Astrocyte (in vitro differentiated cells and primary cell): ENCODE measurements at regions not wholly inside any gene's neighbourhood (a gene's known extent, or its start where the extent isn't known, plus 50 kb on each side); places are given as distances from the start of the nearest gene placed in this dataset.

ENCODE experiments used
- DNase-seq: peaks from one replicate; pipeline ENCODE4 v3.0.0-alpha.2; 2010; ENCODE audit warnings: low read depth
- FAIRE-seq: peaks from 2 replicates; lab custom pipeline; 2011; peaks lifted over from hg19 to GRCh38; lab: Jason Lieb, UNC
- H2AFZ ChIP-seq: 2 replicates; pipeline ENCODE4 v1.6.0; 2012; ENCODE audit warnings: low read depth, low read length, inconsistent platforms
- H3K27ac ChIP-seq: 2 replicates; pipeline ENCODE4 v1.5.1; 2011; ENCODE audit warnings: low read depth, low read length, inconsistent platforms
- H3K27me3 ChIP-seq: 2 replicates; pipeline ENCODE4 v1.6.0; 2011; ENCODE audit warnings: low read length, inconsistent platforms; ENCODE audit not compliant: insufficient read depth
- H3K36me3 ChIP-seq: 2 replicates; pipeline ENCODE4 v1.5.1; 2011; ENCODE audit warnings: low read length, inconsistent platforms; ENCODE audit not compliant: insufficient read depth
- H3K4me1 ChIP-seq: 2 replicates; pipeline ENCODE4 v1.5.1; 2011; ENCODE audit warnings: low read length, inconsistent platforms; ENCODE audit not compliant: insufficient read depth
- H3K4me2 ChIP-seq: 2 replicates; pipeline ENCODE4 v1.6.0; 2012; ENCODE audit warnings: low read length, inconsistent platforms
- H3K4me3 ChIP-seq: 2 replicates; pipeline ENCODE4 v1.5.1; 2011; ENCODE audit warnings: low read depth, mild to moderate bottlenecking, low read length, inconsistent platforms; ENCODE audit not compliant: insufficient read depth
- H3K79me2 ChIP-seq: 2 replicates; pipeline ENCODE4 v1.6.0; 2012; ENCODE audit warnings: mild to moderate bottlenecking, low read length, inconsistent platforms; ENCODE audit not compliant: insufficient read depth
- H3K9ac ChIP-seq: 2 replicates; pipeline ENCODE4 v1.6.0; 2012; ENCODE audit warnings: mild to moderate bottlenecking, low read length, inconsistent platforms
- H3K9me3 ChIP-seq: 2 replicates; pipeline ENCODE4 v1.5.1; 2012; ENCODE audit warnings: low read depth, mild to moderate bottlenecking, low read length, inconsistent platforms; ENCODE audit not compliant: insufficient read depth
- H4K20me1 ChIP-seq: 2 replicates; pipeline ENCODE4 v1.6.0; 2012; ENCODE audit warnings: low read length, inconsistent platforms; ENCODE audit not compliant: insufficient read depth
- H3K27ac Mint-ChIP-seq: one replicate; pipeline ENCODE4 v1.8.0; 2021; ENCODE audit warnings: mild to moderate bottlenecking, mixed read lengths; ENCODE audit not compliant: unreplicated experiment
- H3K27me3 Mint-ChIP-seq: one replicate; pipeline ENCODE4 v1.8.0; 2021; ENCODE audit warnings: low read depth, mixed read lengths; ENCODE audit not compliant: unreplicated experiment
- H3K36me3 Mint-ChIP-seq: one replicate; pipeline ENCODE4 v1.8.0; 2021; ENCODE audit warnings: low read depth, mixed read lengths; ENCODE audit not compliant: unreplicated experiment
- H3K4me1 Mint-ChIP-seq: one replicate; pipeline ENCODE4 v1.8.0; 2021; ENCODE audit warnings: low read depth, mixed read lengths; ENCODE audit not compliant: unreplicated experiment
- H3K4me3 Mint-ChIP-seq: one replicate; pipeline ENCODE4 v1.8.0; 2021; ENCODE audit warnings: mild to moderate bottlenecking, moderate library complexity, mixed read lengths; ENCODE audit not compliant: unreplicated experiment
- H3K9me3 Mint-ChIP-seq: one replicate; pipeline ENCODE4 v1.8.0; 2021; ENCODE audit warnings: mild to moderate bottlenecking, mixed read lengths; ENCODE audit not compliant: unreplicated experiment
- EZH2 ChIP-seq: IDR thresholded peaks from 2 replicates; pipeline ENCODE4 v1.6.1; 2012; ENCODE audit warnings: mild to moderate bottlenecking, low read length, inconsistent platforms; ENCODE audit not compliant: insufficient read depth
- TF ChIP-seq, protein P1 (sequence below): IDR thresholded peaks from 2 replicates; pipeline ENCODE4 v1.5.1; 2011; ENCODE audit warnings: low read depth, mild to moderate bottlenecking, inconsistent platforms, low read length, moderate library complexity; ENCODE audit not compliant: insufficient read depth

DNA sequence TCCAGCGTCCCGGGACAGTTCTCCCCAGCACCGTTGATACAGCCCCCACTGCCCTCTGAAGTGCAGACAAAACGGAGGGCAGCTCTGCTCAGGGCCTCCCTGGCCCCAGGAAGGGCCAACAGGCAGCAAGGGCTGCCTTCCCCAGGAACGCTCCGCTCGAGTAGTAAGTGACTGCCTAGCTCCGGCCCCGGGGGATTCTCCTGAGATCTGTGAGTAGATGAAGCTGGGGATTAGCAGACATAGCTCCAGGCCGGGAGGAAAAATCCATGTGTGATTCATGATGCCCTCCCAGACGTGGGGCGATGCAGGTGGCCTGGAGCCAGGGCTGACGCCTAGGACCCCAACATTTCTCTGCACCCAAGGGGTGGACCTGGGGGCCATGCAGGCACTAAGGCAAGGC, 85.3 kb downstream of the ENGASE start:
- H3K9me3 ChIP-seq = no peaks in the 10 kb centered on the region
- no peak overlapping the region for H3K4me3 Mint-ChIP-seq
- H3K9ac ChIP-seq = no peak overlapping the region
- H3K4me1 Mint-ChIP-seq = no peaks in the 10 kb centered on the region
- no peak for TF ChIP-seq EZH2
- TF ChIP-seq, protein P1, sequence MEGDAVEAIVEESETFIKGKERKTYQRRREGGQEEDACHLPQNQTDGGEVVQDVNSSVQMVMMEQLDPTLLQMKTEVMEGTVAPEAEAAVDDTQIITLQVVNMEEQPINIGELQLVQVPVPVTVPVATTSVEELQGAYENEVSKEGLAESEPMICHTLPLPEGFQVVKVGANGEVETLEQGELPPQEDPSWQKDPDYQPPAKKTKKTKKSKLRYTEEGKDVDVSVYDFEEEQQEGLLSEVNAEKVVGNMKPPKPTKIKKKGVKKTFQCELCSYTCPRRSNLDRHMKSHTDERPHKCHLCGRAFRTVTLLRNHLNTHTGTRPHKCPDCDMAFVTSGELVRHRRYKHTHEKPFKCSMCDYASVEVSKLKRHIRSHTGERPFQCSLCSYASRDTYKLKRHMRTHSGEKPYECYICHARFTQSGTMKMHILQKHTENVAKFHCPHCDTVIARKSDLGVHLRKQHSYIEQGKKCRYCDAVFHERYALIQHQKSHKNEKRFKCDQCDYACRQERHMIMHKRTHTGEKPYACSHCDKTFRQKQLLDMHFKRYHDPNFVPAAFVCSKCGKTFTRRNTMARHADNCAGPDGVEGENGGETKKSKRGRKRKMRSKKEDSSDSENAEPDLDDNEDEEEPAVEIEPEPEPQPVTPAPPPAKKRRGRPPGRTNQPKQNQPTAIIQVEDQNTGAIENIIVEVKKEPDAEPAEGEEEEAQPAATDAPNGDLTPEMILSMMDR = no peak
- H3K27me3 Mint-ChIP-seq = peaks cover 36% of the 10 kb centered on the region
- H3K4me1 ChIP-seq = no peaks in the 10 kb centered on the region
- H3K27ac Mint-ChIP-seq = no peak overlapping the region
- no peaks in the 10 kb centered on the region for H3K9me3 Mint-ChIP-seq
- H3K36me3 Mint-ChIP-seq = no peaks in the 10 kb centered on the region
- H4K20me1 ChIP-seq = no peaks in the 10 kb centered on the region
- DNase-seq (no peak), FAIRE-seq (no peak)
- H3K27ac ChIP-seq = no peak overlapping the region
- no peaks in the 10 kb centered on the region for H3K36me3 ChIP-seq
- H3K79me2 ChIP-seq = no peaks in the 10 kb centered on the region
- no peaks in the 10 kb centered on the region for H3K27me3 ChIP-seq
- no peak overlapping the region for H3K4me3 ChIP-seq
- no peak overlapping the region for H2AFZ ChIP-seq
- H3K4me2 ChIP-seq = no peak overlapping the region

DNA sequence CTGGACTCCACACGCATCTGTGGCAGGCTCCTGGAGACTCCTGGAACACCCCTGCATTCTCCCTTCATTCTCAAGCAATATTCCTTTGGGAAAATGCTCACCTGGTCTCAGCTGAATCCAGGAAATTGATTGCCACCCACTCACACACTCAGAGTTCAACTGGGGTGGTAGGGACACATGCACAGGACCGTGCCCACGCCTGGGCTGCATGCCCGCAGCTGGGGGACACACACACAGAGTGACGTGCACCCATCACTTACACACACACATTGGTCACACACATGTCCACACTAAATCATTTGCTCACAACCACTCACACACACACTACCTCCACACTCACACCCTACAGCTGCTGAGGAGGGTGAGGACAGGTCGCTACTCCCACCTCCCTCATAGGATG, 84.8 kb downstream of the ENGASE start:
- FAIRE-seq (no peak), DNase-seq (no peak)
- Mint-ChIP-seq H3K9me3 (no peaks in the 10 kb centered on the region), H3K4me3 (no peak overlapping the region), H3K36me3 (no peaks in the 10 kb centered on the region), H3K27ac (no peak overlapping the region), H3K27me3 (peaks cover 36% of the 10 kb centered on the region), H3K4me1 (no peaks in the 10 kb centered on the region)
- TF ChIP-seq, protein P1 = no peak
- no peak for TF ChIP-seq EZH2
- Histone ChIP-seq H3K4me3 (no peak overlapping the region), H3K4me2 (no peak overlapping the region), H3K27ac (no peak overlapping the region), H3K27me3 (no peaks in the 10 kb centered on the region), H3K4me1 (no peaks in the 10 kb centered on the region), H3K36me3 (no peaks in the 10 kb centered on the region), H3K9ac (no peak overlapping the region), H2AFZ (no peak overlapping the region), H4K20me1 (no peaks in the 10 kb centered on the region), H3K9me3 (no peaks in the 10 kb centered on the region), H3K79me2 (no peaks in the 10 kb centered on the region)

DNA sequence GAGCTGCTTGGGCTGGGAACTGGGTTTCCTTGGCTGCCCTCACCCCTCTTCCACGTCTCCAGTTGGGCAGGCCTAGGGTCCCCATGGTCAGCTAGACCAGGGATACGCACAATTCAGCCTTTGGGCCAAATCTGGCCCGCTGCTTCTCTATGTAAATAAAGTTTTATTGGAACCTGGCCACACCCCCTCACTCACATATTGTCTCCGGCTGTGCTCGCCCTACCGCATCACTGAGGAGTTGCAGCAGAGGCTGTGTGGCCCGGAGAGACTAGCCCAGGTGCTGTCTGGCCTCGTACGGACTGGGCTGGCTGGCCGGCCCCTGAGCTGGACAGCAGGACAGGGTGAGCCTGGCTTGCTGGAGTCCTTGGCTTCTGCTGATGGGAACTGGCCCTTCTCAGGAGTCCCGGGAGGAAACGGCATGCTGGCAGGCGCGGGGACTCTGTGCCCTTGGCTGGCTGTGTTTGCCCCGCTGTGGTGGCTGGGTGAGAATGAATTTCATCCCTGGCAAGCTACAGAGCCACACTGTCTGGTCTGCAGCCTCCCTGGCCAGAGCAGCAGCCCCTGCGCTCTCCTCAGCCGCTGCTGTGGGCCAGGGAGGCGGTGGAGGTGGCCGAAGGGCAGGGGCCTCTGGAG, 82.0 kb downstream of the ENGASE start:
- Histone ChIP-seq H3K9me3 (no peaks in the 10 kb centered on the region), H3K36me3 (no peaks in the 10 kb centered on the region), H2AFZ (no peak overlapping the region), H3K27ac (no peak overlapping the region), H3K9ac (no peak overlapping the region), H3K4me2 (no peak overlapping the region), H3K4me1 (no peaks in the 10 kb centered on the region), H3K27me3 (no peaks in the 10 kb centered on the region), H4K20me1 (no peaks in the 10 kb centered on the region), H3K79me2 (no peaks in the 10 kb centered on the region), H3K4me3 (no peak overlapping the region)
- FAIRE-seq = no peak
- Mint-ChIP-seq H3K4me3 (no peak overlapping the region), H3K27me3 (peaks cover 48% of the 10 kb centered on the region), H3K4me1 (no peaks in the 10 kb centered on the region), H3K9me3 (no peaks in the 10 kb centered on the region), H3K27ac (no peak overlapping the region), H3K36me3 (no peaks in the 10 kb centered on the region)
- DNase-seq = no peak
- no peak for TF ChIP-seq EZH2
- TF ChIP-seq, protein P1 = no peak
